Stimulated activated naive CD8-positive, alpha-beta T cell treated with anti-CD3 and anti-CD28 coated beads, Interleukin-15, Interleukin-2, amounts not matched to agents 100 ng/mL and 50 ng/mL, for 24 hours (primary cell): ENCODE measurements at regions not wholly inside any gene's neighbourhood (a gene's known extent, or its start where the extent isn't known, plus 50 kb on each side); places are given as distances from the start of the nearest gene placed in this dataset.
A peak's percentile ranks its signal among the peaks of the same experiment; 100 is the strongest.
"Not testable (repeated sequence)": the region's sequence is repeated elsewhere in the genome, so short reads cannot be mapped to it uniquely, and the experiment has no call there.

ENCODE experiments used
- H3K27ac Mint-ChIP-seq: one replicate; pipeline ENCODE4 v1.8.0; 2021; ENCODE audit warnings: mild to moderate bottlenecking, mixed read lengths
- H3K27me3 Mint-ChIP-seq: one replicate; pipeline ENCODE4 v1.8.0; 2021; ENCODE audit warnings: mixed read lengths
- H3K36me3 Mint-ChIP-seq: one replicate; pipeline ENCODE4 v1.8.0; 2021; ENCODE audit warnings: low read depth, mixed read lengths
- H3K4me1 Mint-ChIP-seq: one replicate; pipeline ENCODE4 v1.8.0; 2021; ENCODE audit warnings: low read depth, mixed read lengths
- H3K4me3 Mint-ChIP-seq: one replicate; pipeline ENCODE4 v1.8.0; 2021; ENCODE audit warnings: mild to moderate bottlenecking, mixed read lengths
- H3K9me3 Mint-ChIP-seq: one replicate; pipeline ENCODE4 v1.8.0; 2021; ENCODE audit warnings: mixed read lengths

- no peaks in the 10 kb centered on the region for H3K36me3 Mint-ChIP-seq
- no peak overlapping the region for H3K27ac Mint-ChIP-seq
- H3K4me1 Mint-ChIP-seq: peaks cover 56% of the 10 kb centered on the region
- no peak overlapping the region for H3K4me3 Mint-ChIP-seq
- no peaks in the 10 kb centered on the region for H3K9me3 Mint-ChIP-seq
- no peaks in the 10 kb centered on the region for H3K27me3 Mint-ChIP-seq
Measured at GRCh38 chr4:78660559-78660958, 109.0 kb downstream of the ANXA3 start.

GRCh38 chr4:78661086-78661690 is 109.6 kb downstream of the ANXA3 start:
- Mint-ChIP-seq H3K27ac (peak overlapping the region; percentile 53), H3K4me1 (peaks cover 53% of the 10 kb centered on the region), H3K27me3 (no peaks in the 10 kb centered on the region)

DNA sequence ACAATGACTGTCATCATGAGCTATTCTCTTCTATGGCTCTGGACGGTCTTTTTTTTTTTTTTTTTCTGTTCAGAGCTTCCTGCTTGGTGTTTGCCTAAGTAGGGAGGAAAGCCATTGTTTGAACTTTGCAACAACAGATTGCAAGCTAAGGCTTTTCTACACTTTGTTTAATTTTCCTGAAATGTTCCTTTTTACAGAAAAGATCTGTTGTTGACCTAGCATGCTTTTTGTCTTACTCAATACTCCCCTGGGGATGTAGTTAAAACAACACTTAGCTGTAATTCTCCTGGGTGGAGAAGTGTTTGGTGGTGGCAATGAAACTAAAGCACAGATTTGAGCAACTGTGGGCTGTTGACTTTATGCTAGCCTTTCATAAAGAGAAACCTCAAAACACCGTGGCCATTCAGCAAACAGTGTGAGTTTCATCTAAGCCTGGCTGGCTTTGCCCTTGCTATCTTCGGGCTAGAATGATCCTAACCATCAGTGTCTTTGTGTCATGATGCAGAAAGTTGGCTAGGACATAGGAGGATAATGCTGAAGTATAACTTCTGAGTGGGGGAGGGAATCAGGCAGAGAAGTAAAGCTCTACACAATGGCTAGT is 110.5 kb downstream of the ANXA3 start:
- H3K4me3 Mint-ChIP-seq: no peak overlapping the region
- no peaks in the 10 kb centered on the region for H3K36me3 Mint-ChIP-seq
- H3K9me3 Mint-ChIP-seq: no peaks in the 10 kb centered on the region
- H3K27me3 Mint-ChIP-seq: no peaks in the 10 kb centered on the region
- peak overlapping the region; percentile 57 for H3K27ac Mint-ChIP-seq
- H3K4me1 Mint-ChIP-seq: peaks cover 49% of the 10 kb centered on the region

More at GRCh38 chr4:78661086-78661690, 109.6 kb downstream of the ANXA3 start:
- H3K9me3 Mint-ChIP-seq: no peaks in the 10 kb centered on the region
- H3K4me3 Mint-ChIP-seq: no peak overlapping the region
- H3K36me3 Mint-ChIP-seq: no peaks in the 10 kb centered on the region

DNA sequence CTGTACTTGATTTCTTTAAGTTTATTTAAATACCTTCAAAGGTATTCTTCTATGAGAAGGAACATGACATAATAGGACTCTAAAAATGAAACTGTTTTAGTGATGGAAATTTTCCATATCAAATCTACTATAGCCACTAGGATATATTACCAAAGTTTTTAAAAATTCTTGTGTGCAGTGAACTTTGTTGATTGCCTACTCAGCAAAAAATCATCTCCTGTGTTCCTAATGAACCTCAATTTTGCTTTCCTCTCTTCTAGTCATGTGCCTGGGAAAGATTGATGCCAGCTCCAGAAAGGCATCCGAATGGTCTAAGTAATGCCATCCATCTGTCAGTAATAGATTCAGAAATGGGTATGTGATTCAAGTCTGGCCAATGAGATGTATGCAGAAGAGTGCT is 111.1 kb downstream of the ANXA3 start:
- no peak overlapping the region for H3K27ac Mint-ChIP-seq
- no peak overlapping the region for H3K4me3 Mint-ChIP-seq
- H3K4me1 Mint-ChIP-seq: peaks cover 49% of the 10 kb centered on the region
- H3K36me3 Mint-ChIP-seq: no peaks in the 10 kb centered on the region
- no peaks in the 10 kb centered on the region for H3K27me3 Mint-ChIP-seq
- no peaks in the 10 kb centered on the region for H3K9me3 Mint-ChIP-seq

DNA sequence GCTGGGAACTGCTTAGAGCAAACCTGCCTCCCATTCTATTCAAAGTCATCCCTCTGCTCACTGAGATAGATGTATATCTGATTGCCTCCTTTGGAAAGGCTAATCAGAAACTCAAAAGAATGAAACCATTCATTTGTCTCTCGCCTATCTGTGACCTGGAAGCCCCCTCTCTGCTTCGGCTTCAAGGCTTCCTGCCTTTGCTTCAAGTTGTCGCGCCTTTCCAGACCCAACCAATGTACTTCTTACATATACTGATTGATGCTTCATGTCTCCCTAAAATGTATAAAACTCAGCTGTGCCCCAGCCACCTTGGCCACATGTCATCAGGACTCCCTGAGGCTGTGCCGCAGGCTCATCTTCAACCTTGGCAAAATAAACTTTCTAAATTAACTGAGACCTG is 111.9 kb upstream of the BMP2K start:
- H3K9me3 Mint-ChIP-seq, H3K4me3 Mint-ChIP-seq, H3K36me3 Mint-ChIP-seq, H3K27me3 Mint-ChIP-seq, H3K27ac Mint-ChIP-seq: not testable (repeated sequence)
- peaks cover 42% of the 10 kb centered on the region for H3K4me1 Mint-ChIP-seq

- H3K9me3 Mint-ChIP-seq: no peaks in the 10 kb centered on the region
- H3K4me3 Mint-ChIP-seq: no peak overlapping the region
- H3K36me3 Mint-ChIP-seq: no peaks in the 10 kb centered on the region
- no peaks in the 10 kb centered on the region for H3K27me3 Mint-ChIP-seq
- H3K4me1 Mint-ChIP-seq: peaks cover 42% of the 10 kb centered on the region
- no peak overlapping the region for H3K27ac Mint-ChIP-seq
Measured at GRCh38 chr4:78665216-78665770, 110.9 kb upstream of the BMP2K start.

DNA sequence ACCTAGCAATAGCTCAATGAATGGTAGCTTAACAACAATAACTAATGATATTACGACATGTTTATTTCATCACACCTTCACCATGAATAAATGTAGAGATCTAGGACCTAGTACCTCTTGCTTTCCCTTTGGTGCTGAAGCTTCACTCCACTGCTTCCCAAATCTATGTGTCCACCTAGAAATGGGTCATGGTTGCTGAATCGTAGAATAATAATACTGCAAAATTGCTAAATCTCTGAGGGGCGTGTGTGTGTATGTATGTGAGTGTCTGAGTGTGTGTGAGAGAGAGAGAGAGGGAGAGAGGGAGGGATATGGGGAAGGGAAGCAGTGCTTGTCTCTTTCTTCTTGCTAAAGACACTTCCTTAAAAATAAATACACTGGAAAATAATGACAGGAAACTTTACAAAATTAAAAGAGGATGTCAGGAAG is 109.3 kb upstream of the BMP2K start:
- H3K27me3 Mint-ChIP-seq: no peaks in the 10 kb centered on the region
- H3K4me1 Mint-ChIP-seq: peaks cover 33% of the 10 kb centered on the region
- no peaks in the 10 kb centered on the region for H3K36me3 Mint-ChIP-seq
- H3K27ac Mint-ChIP-seq: peak overlapping the region; percentile 15
- H3K9me3 Mint-ChIP-seq: no peaks in the 10 kb centered on the region
- no peak overlapping the region for H3K4me3 Mint-ChIP-seq

DNA sequence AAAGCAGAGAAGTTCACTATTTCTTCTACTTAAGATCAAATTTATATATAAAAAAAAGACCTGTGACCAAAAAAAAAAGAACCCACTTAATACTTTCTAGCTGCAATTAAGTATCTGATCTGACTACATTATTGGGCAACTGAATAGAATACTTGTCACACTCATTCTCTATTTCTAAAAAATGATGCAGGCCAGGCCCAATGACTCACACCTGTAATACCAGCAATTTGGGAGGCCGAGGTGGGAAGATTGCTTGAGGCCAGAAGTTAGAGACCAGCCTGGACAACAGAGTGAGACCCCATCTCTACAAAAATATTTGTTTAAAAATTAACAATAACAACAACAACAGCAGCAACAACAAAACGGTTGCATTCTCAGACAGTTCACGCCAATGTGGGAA is 108.8 kb upstream of the BMP2K start:
- peak overlapping the region; percentile 57 for H3K27ac Mint-ChIP-seq
- no peaks in the 10 kb centered on the region for H3K27me3 Mint-ChIP-seq
- H3K4me1 Mint-ChIP-seq: peaks cover 29% of the 10 kb centered on the region
- no peak overlapping the region for H3K4me3 Mint-ChIP-seq
- no peaks in the 10 kb centered on the region for H3K9me3 Mint-ChIP-seq
- H3K36me3 Mint-ChIP-seq: no peaks in the 10 kb centered on the region

GRCh38 chr4:78667764-78668163 is 108.4 kb upstream of the BMP2K start:
- Mint-ChIP-seq H3K4me1 (peaks cover 24% of the 10 kb centered on the region), H3K36me3 (no peaks in the 10 kb centered on the region), H3K27me3 (no peaks in the 10 kb centered on the region), H3K27ac (no peak overlapping the region), H3K4me3 (no peak overlapping the region), H3K9me3 (no peaks in the 10 kb centered on the region)

- Mint-ChIP-seq H3K4me1 (peaks cover 20% of the 10 kb centered on the region), H3K36me3 (no peaks in the 10 kb centered on the region), H3K27me3 (no peaks in the 10 kb centered on the region), H3K4me3 (no peak overlapping the region), H3K9me3 (no peaks in the 10 kb centered on the region), H3K27ac (no peak overlapping the region)
Measured at GRCh38 chr4:78669453-78669852, 106.7 kb upstream of the BMP2K start.

- Mint-ChIP-seq H3K36me3 (no peaks in the 10 kb centered on the region), H3K9me3 (peaks cover 4% of the 10 kb centered on the region), H3K4me1 (peaks cover 14% of the 10 kb centered on the region), H3K4me3 (no peak overlapping the region), H3K27me3 (no peaks in the 10 kb centered on the region), H3K27ac (no peak overlapping the region)
Measured at GRCh38 chr4:78671903-78672815, 104.0 kb upstream of the BMP2K start.

GRCh38 chr4:78673337-78673736 is 102.8 kb upstream of the BMP2K start:
- no peaks in the 10 kb centered on the region for H3K27me3 Mint-ChIP-seq
- H3K4me3 Mint-ChIP-seq: no peak overlapping the region
- peaks cover 4% of the 10 kb centered on the region for H3K9me3 Mint-ChIP-seq
- no peak overlapping the region for H3K27ac Mint-ChIP-seq
- H3K36me3 Mint-ChIP-seq: no peaks in the 10 kb centered on the region
- H3K4me1 Mint-ChIP-seq: peaks cover 4% of the 10 kb centered on the region

DNA sequence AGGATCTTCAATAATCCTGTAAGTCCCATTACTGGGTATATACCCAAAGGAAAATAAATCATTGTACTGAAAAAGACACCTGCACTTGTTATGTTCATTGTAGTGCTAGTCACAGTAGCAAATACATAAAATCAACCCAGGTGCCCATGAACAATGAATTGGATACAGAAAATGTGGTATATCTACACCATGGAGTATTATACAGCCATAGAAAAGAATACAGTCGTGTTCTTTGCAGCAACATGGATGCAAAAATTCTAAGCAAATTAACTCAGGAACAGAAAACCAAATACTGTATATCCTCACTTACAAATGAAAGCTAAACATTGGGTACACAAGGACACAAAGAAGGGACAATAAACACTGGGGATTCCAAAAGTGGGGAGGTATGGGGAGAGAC is 100.8 kb upstream of the BMP2K start:
- Mint-ChIP-seq H3K9me3 (peaks cover 4% of the 10 kb centered on the region), H3K36me3 (no peaks in the 10 kb centered on the region), H3K27ac (no peak overlapping the region), H3K27me3 (no peaks in the 10 kb centered on the region), H3K4me1 (no peaks in the 10 kb centered on the region), H3K4me3 (no peak overlapping the region)

DNA sequence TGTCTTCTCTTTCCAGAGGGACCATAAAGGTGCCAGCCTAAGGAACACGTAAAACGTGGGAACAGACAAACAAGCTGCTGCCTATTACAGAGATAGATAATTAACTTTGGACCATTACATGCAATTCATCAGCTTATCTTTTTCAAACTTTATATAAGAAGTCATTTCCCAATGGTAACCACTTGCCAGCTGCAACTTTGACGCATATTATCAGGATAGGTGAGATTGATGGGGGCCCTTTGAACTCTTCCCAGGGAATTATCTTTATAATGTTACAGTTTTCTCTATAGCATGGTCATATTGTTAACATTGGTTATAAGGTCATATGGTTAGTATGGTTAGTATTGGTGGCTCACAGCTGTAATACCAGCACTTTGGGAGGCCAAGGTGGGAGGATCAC is 94.1 kb upstream of the BMP2K start:
- Mint-ChIP-seq H3K27ac (no peak overlapping the region), H3K9me3 (no peaks in the 10 kb centered on the region), H3K4me1 (no peaks in the 10 kb centered on the region), H3K4me3 (no peak overlapping the region), H3K36me3 (no peaks in the 10 kb centered on the region), H3K27me3 (peaks cover 4% of the 10 kb centered on the region)

DNA sequence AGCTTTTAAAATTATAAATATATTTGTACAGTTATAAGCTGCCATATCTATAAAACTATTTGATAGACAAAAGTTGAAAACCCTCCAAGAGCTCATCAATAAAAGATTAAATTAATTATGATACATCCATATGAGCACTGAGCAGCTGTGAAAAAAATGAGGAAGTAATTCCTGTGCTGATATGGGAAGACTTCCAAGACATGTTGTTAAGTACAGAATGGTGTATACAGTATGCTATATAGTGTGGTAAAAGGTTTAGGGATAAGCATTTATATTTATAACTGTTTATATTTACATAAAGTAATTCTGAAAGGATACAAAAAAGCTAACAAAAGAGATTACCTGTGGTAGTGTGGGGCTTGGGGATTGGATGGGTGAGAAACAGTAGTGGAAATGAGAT is 92.8 kb upstream of the BMP2K start:
- Mint-ChIP-seq H3K27me3 (peaks cover 4% of the 10 kb centered on the region), H3K4me1 (no peaks in the 10 kb centered on the region), H3K9me3 (no peaks in the 10 kb centered on the region), H3K4me3 (no peak overlapping the region), H3K36me3 (no peaks in the 10 kb centered on the region), H3K27ac (no peak overlapping the region)
